HG03520 (cell line): ENCODE measurements at regions not wholly inside any gene's neighbourhood (a gene's known extent, or its start where the extent isn't known, plus 50 kb on each side); places are given as distances from the start of the nearest gene placed in this dataset.

Experiments
- ATAC-seq: cut with Tn5 transposase; IDR thresholded peaks from one replicate; pipeline ENCODE4 v1.9.1; 2021; ENCODE audit warnings: mild to moderate bottlenecking, moderate library complexity; ENCODE audit not compliant: unreplicated experiment

DNA sequence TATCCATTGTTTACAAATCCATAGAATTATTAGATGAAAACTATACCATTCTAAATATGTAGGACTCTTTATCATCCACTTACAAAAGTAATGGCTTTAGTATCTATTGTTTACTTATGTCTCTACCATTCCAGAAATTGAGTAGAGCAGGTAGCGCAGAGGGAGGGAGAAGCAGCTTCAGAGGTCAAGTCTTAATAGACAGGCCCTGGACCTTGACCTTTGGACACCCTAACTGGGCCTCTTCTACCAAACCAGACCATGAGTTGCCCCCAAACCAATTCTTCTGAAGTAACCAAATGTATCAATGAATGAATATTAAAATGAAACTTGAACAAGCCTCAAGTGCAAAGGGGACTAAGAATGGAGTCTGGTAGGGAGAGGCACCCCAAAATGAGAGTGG, 124.9 kb upstream of the ANKRD55 start:
- ATAC-seq: no peak

DNA sequence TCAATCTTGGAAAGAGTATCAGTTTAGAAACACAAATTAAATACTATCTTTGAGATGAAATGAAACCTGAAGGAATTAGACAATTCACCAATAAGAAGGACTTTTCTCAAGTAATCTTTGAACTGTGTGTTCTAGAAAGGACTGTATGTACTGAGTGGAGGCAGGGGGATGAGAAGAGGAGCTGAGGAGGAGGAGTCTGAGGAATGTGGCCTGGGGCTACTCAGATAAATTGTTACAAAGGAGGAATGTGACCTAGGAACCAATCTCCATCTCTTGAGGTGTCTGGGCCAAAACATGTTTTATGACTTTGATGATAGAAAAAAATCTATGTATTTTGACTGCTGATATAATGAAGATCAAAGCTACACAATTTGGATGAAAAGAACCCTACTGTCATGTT, 124.3 kb upstream of the ANKRD55 start:
- ATAC-seq: no peak

GRCh38 chr5:56356836-56357160, 123.7 kb upstream of the ANKRD55 start:
- no peak for ATAC-seq

GRCh38 chr5:56356121-56356835, 123.1 kb upstream of the ANKRD55 start:
- ATAC-seq: no peak

GRCh38 chr5:56354836-56355235, 121.7 kb upstream of the ANKRD55 start:
- ATAC-seq: no peak

GRCh38 chr5:56352808-56353590, 119.9 kb upstream of the ANKRD55 start:
- no peak for ATAC-seq

GRCh38 chr5:56350597-56351170, 117.6 kb upstream of the ANKRD55 start:
- no peak for ATAC-seq

- ATAC-seq: no peak
Measured at GRCh38 chr5:56350011-56350596, 117.0 kb upstream of the ANKRD55 start.

GRCh38 chr5:56349461-56349860, 116.3 kb upstream of the ANKRD55 start:
- ATAC-seq: no peak

DNA sequence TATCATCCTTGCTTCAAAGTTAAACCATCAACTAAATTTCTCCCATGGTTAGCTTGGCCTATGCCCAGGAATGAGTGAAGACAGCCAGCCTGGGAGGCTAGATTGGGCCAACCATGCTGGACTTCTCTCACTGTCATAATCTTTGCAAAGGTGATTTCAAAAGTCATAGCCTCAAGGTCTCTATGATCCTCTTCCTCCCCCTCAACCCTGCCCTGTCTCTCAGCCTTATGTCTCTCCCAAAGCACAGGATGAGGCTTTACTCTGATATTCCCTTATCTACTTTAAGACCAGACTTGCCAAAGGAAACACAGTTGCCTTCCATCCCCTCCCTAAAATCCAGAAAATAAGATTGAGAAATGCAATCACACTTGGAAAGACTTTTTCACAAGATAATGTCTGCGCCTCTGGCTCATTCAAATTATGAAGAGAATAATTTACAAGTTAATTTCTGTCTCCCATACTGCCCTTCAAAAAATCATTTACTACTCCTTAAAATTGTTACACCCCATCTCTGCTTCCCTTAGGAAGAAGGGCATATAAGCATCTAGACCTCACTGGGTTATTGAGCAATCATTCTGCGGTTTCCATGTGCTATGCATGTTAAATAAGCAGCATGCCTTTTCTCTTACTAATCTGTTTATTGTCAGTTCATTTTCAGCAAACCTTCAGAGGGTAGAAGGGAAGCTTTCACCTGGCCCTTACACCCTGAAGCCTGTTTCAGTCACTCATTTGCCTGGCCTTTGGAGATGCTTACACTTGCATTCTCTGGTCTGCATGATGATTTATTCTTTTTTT, 113.8 kb upstream of the ANKRD55 start:
- ATAC-seq: no peak

DNA sequence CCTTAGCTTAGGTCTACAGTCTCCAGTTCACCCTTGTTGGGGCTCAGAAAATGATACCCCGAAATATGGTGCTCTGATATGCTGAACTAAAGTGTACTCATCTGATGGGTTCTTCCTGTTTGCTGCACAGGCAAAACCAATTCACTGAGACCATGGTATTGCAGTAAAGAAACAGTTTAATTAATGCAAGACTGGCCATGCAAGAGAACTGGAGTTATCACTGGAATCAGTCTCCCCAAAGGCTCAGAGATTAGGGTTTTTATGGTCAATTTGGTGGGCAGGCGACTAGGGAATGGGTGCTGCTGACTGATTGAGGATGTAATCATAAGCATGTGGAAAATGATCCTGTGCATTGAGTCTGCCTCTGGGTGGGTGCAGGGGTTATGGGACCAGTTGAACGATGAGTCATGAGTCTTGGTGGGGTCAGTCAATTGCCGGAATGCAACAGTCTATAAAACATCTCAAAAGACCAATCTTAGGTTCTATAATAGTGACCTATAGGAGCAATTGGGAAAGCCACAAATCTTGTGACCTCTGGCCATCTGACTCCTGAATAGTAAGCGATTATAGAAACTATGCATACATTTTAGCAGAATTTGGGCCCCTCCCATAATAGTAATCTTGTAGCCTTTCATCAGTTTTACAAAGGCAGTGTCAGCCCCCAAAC, 113.0 kb upstream of the ANKRD55 start:
- ATAC-seq: no peak

DNA sequence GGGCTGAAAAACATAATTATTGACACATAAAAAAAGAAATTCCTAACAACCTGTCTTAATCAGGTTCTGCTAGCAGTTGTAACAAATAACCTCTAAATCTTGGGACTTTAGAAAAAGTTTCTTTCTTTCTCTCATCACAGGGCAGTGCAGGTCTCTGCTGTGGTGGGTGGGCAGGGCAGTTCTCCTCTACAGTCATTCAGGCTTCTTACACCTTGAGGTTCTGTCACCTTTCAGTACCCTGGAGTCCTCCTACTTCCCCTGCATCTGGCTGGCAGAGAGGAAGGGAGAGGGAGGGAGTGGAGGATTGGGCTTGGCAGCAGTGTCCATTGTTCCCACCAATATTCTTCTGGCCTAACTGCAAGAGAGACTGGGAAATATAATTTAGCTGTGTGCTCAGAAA, 112.2 kb upstream of the ANKRD55 start:
- no peak for ATAC-seq

DNA sequence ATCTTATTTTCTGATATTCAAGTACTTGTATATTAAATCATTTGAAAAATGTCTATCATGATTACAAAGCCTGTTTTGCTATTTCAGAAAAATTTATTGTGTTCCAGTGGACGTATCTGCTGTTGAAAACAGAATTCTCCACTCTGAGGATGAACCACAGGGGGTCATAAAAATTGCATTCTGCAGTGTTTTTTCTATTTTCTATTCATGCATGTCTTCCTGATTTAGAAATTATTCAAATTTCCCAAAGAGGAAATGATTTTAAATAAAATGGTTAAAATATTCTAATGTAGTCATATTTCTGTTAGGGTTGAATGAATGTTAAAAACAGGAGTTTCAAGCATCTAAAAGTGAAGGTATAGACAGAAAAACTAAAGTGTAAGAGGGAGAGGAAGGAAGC, 111.5 kb upstream of the ANKRD55 start:
- ATAC-seq: no peak

DNA sequence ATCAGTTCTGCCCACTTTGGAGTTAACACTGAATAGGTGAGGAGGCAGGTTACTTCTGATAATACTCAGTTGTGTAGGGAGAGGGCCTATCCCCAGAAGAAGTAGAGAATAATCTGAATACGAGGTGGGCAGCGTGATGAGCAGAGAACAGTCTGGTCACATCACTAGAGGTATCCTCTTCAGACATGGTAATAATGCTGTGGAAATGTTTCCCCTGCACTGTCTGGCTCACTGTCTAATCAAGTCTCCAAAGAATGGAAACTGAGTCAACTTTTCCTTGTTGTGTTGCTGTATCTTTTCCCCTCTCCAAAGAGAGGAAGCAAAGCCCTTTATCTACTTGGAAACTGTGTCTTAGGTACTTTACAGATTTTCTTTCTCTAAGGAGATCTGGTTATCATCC, 110.9 kb upstream of the ANKRD55 start:
- no peak for ATAC-seq

- no peak for ATAC-seq
Measured at GRCh38 chr5:56342616-56343015, 109.5 kb upstream of the ANKRD55 start.

GRCh38 chr5:56340196-56340980, 107.3 kb upstream of the ANKRD55 start:
- ATAC-seq: no peak

DNA sequence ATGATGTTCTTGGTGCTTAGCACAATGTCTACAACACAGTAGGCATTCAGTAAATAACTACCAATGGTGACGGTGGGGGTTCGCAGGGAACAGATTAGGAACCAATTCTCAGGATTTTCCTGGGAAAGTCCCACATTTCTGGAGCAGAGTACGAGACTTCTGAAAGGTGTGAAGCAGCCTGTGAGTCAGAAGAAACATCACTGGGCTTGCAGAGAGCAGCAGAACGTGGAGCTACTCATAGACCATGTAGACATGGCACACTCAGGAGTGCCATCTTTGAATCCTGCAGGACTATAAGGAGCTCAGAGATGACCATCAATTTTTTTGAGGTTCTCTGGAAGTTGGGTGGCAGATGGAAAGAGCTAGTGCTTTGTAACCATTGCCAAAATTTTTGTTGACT, 106.6 kb upstream of the ANKRD55 start:
- no peak for ATAC-seq

DNA sequence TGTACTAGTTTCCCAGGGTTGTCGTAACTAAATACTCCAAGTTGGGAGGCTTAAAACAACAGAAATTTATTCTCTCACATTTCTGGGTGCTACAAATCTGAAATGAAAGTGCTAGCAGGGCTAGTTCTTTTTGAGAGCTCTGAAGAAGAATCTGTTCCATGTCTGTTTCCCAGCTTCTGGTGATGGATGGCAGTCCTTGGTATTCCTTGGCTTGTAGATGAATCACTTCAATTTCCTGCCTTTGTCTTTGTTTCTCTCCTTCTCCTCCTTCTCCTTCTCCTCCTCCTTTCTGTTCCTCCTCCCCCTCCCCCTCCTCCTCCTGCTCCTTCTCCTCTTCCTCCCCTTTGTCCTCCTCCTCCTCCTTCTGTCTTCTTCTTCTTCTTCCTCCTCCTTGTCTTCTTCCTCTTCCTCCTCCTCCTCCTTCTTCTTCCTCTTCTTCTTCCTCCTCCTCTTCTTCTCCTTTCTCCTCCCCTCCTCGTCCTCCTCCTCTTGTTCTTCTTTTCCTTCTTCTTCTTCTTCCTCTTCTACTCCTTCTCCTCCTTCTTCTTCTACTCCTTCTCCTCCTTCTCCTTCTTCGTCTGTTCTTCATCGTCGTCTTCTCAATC, 104.7 kb upstream of the ANKRD55 start:
- ATAC-seq: no peak

GRCh38 chr5:56335212-56335611, 102.1 kb upstream of the ANKRD55 start:
- ATAC-seq: no peak
